Stimulated activated memory B cell treated with anti-CD40 and anti-IgM and Interleukin-4, amounts not matched to agents 10 μg/mL and 1 μg/mL and 100 μg/mL, for 72 hours (primary cell): ENCODE measurements at regions not wholly inside any gene's neighbourhood (a gene's known extent, or its start where the extent isn't known, plus 50 kb on each side); places are given as distances from the start of the nearest gene placed in this dataset.
A peak's percentile ranks its signal among the peaks of the same experiment; 100 is the strongest.

Experiments used
- ATAC-seq: fragments of 150-1000 bp; cut with Tn5 transposase; 2 replicates; pipeline ENCODE4 v1.10.0; 2021
- H3K27ac Mint-ChIP-seq: one replicate; pipeline ENCODE4 v1.8.0; 2022; ENCODE audit warnings: mild to moderate bottlenecking, mixed read lengths
- H3K27me3 Mint-ChIP-seq: one replicate; pipeline ENCODE4 v1.8.0; 2022; ENCODE audit warnings: mixed read lengths
- H3K36me3 Mint-ChIP-seq: one replicate; pipeline ENCODE4 v1.8.0; 2022; ENCODE audit warnings: mixed read lengths
- H3K4me1 Mint-ChIP-seq: one replicate; pipeline ENCODE4 v1.8.0; 2022; ENCODE audit warnings: mixed read lengths
- H3K4me3 Mint-ChIP-seq: one replicate; pipeline ENCODE4 v1.8.0; 2022; ENCODE audit warnings: mild to moderate bottlenecking, moderate library complexity, mixed read lengths
- H3K9me3 Mint-ChIP-seq: one replicate; pipeline ENCODE4 v1.8.0; 2022; ENCODE audit warnings: mixed read lengths

- no peak for ATAC-seq
- Mint-ChIP-seq H3K4me1 (peaks cover 12% of the 10 kb centered on the region), H3K36me3 (peaks cover 55% of the 10 kb centered on the region), H3K27me3 (no peaks in the 10 kb centered on the region), H3K9me3 (no peaks in the 10 kb centered on the region), H3K27ac (no peak overlapping the region), H3K4me3 (no peak overlapping the region)
These were observed 114.1 kb downstream of the RFLNA start for GRCh38 chr12:124408822-124409517.

- no peak for ATAC-seq
- Mint-ChIP-seq H3K9me3 (no peaks in the 10 kb centered on the region), H3K4me1 (peaks cover 22% of the 10 kb centered on the region), H3K27ac (no peak overlapping the region), H3K36me3 (peaks cover 49% of the 10 kb centered on the region), H3K4me3 (no peak overlapping the region), H3K27me3 (no peaks in the 10 kb centered on the region)
These were observed 112.2 kb downstream of the RFLNA start for GRCh38 chr12:124407074-124407473.

GRCh38 chr12:124406043-124406442 is 111.2 kb downstream of the RFLNA start:
- no peak overlapping the region for H3K27ac Mint-ChIP-seq
- H3K4me1 Mint-ChIP-seq = peaks cover 22% of the 10 kb centered on the region
- no peak for ATAC-seq
- no peaks in the 10 kb centered on the region for H3K27me3 Mint-ChIP-seq
- peaks cover 54% of the 10 kb centered on the region for H3K36me3 Mint-ChIP-seq
- H3K9me3 Mint-ChIP-seq = no peaks in the 10 kb centered on the region
- no peak overlapping the region for H3K4me3 Mint-ChIP-seq

GRCh38 chr12:124405592-124405991 is 110.7 kb downstream of the RFLNA start:
- Mint-ChIP-seq H3K4me1 (peaks cover 22% of the 10 kb centered on the region), H3K4me3 (no peak overlapping the region), H3K27ac (no peak overlapping the region), H3K36me3 (peaks cover 53% of the 10 kb centered on the region), H3K9me3 (no peaks in the 10 kb centered on the region), H3K27me3 (no peaks in the 10 kb centered on the region)
- no peak for ATAC-seq

GRCh38 chr12:124405151-124405550 is 110.3 kb downstream of the RFLNA start:
- Mint-ChIP-seq H3K4me3 (no peak overlapping the region), H3K27ac (no peak overlapping the region)
- no peak for ATAC-seq

GRCh38 chr12:124404162-124404784 is 109.4 kb downstream of the RFLNA start:
- Mint-ChIP-seq H3K27me3 (no peaks in the 10 kb centered on the region), H3K4me1 (peaks cover 16% of the 10 kb centered on the region), H3K27ac (no peak overlapping the region), H3K9me3 (no peaks in the 10 kb centered on the region), H3K4me3 (no peak overlapping the region), H3K36me3 (peaks cover 51% of the 10 kb centered on the region)
- ATAC-seq = no peak

More at GRCh38 chr12:124405151-124405550, 110.3 kb downstream of the RFLNA start:
- H3K27me3 Mint-ChIP-seq = no peaks in the 10 kb centered on the region
- H3K9me3 Mint-ChIP-seq = no peaks in the 10 kb centered on the region
- H3K4me1 Mint-ChIP-seq = peaks cover 19% of the 10 kb centered on the region
- H3K36me3 Mint-ChIP-seq = peaks cover 53% of the 10 kb centered on the region

- peaks cover 16% of the 10 kb centered on the region for H3K4me1 Mint-ChIP-seq
- H3K4me3 Mint-ChIP-seq = no peak overlapping the region
- peak overlapping the region; percentile 70 for H3K27ac Mint-ChIP-seq
- peaks cover 49% of the 10 kb centered on the region for H3K36me3 Mint-ChIP-seq
- no peaks in the 10 kb centered on the region for H3K9me3 Mint-ChIP-seq
- no peak for ATAC-seq
- H3K27me3 Mint-ChIP-seq = no peaks in the 10 kb centered on the region
These were observed 108.4 kb downstream of the RFLNA start for GRCh38 chr12:124403273-124403672.

GRCh38 chr12:124402248-124403066 is 107.6 kb downstream of the RFLNA start:
- peaks cover 53% of the 10 kb centered on the region for H3K36me3 Mint-ChIP-seq
- H3K9me3 Mint-ChIP-seq = no peaks in the 10 kb centered on the region
- H3K4me3 Mint-ChIP-seq = no peak overlapping the region
- ATAC-seq = no peak
- H3K27ac Mint-ChIP-seq = peak overlapping the region; percentile 70
- no peaks in the 10 kb centered on the region for H3K27me3 Mint-ChIP-seq
- peaks cover 16% of the 10 kb centered on the region for H3K4me1 Mint-ChIP-seq

- Mint-ChIP-seq H3K9me3 (no peaks in the 10 kb centered on the region), H3K27ac (no peak overlapping the region), H3K4me3 (no peak overlapping the region), H3K27me3 (no peaks in the 10 kb centered on the region), H3K4me1 (peaks cover 16% of the 10 kb centered on the region), H3K36me3 (peaks cover 53% of the 10 kb centered on the region)
- ATAC-seq = no peak
These were observed 106.9 kb downstream of the RFLNA start for GRCh38 chr12:124401704-124402221.

- H3K4me1 Mint-ChIP-seq = peaks cover 14% of the 10 kb centered on the region
- no peak overlapping the region for H3K27ac Mint-ChIP-seq
- H3K27me3 Mint-ChIP-seq = no peaks in the 10 kb centered on the region
- ATAC-seq = no peak
- H3K36me3 Mint-ChIP-seq = peaks cover 60% of the 10 kb centered on the region
- H3K9me3 Mint-ChIP-seq = no peaks in the 10 kb centered on the region
- H3K4me3 Mint-ChIP-seq = no peak overlapping the region
These were observed 105.2 kb downstream of the RFLNA start for GRCh38 chr12:124400124-124400523.

GRCh38 chr12:124399622-124400021 is 104.7 kb downstream of the RFLNA start:
- ATAC-seq = no peak
- Mint-ChIP-seq H3K27ac (no peak overlapping the region), H3K27me3 (no peaks in the 10 kb centered on the region), H3K36me3 (peaks cover 61% of the 10 kb centered on the region), H3K9me3 (no peaks in the 10 kb centered on the region), H3K4me3 (no peak overlapping the region), H3K4me1 (peaks cover 10% of the 10 kb centered on the region)

- Mint-ChIP-seq H3K4me1 (peaks cover 18% of the 10 kb centered on the region), H3K4me3 (no peak overlapping the region), H3K27me3 (no peaks in the 10 kb centered on the region), H3K36me3 (peaks cover 71% of the 10 kb centered on the region), H3K27ac (no peak overlapping the region), H3K9me3 (no peaks in the 10 kb centered on the region)
- no peak for ATAC-seq
These were observed 103.8 kb downstream of the RFLNA start for GRCh38 chr12:124398578-124399227.

GRCh38 chr12:124397807-124398577 is 103.1 kb downstream of the RFLNA start:
- Mint-ChIP-seq H3K4me1 (peaks cover 18% of the 10 kb centered on the region), H3K4me3 (no peak overlapping the region), H3K36me3 (peaks cover 77% of the 10 kb centered on the region), H3K27me3 (no peaks in the 10 kb centered on the region), H3K9me3 (no peaks in the 10 kb centered on the region), H3K27ac (no peak overlapping the region)
- no peak for ATAC-seq

- Mint-ChIP-seq H3K4me1 (peaks cover 23% of the 10 kb centered on the region), H3K27me3 (no peaks in the 10 kb centered on the region), H3K27ac (no peak overlapping the region), H3K36me3 (peaks cover 77% of the 10 kb centered on the region), H3K9me3 (no peaks in the 10 kb centered on the region), H3K4me3 (no peak overlapping the region)
- ATAC-seq = no peak
These were observed 102.4 kb downstream of the RFLNA start for GRCh38 chr12:124397399-124397679.
